Glutamatergic neuron (in vitro differentiated cells): ENCODE measurements at regions not wholly inside any gene's neighbourhood (a gene's known extent, or its start where the extent isn't known, plus 50 kb on each side); places are given as distances from the start of the nearest gene placed in this dataset.

ENCODE experiments used
- DNase-seq: peaks from one replicate; pipeline ENCODE4 v3.0.0; 2022
- H3K27ac Mint-ChIP-seq: one replicate; pipeline ENCODE4 v1.8.0; 2020; ENCODE audit warnings: mild to moderate bottlenecking, mixed read lengths, inconsistent platforms; ENCODE audit not compliant: unreplicated experiment
- H3K27me3 Mint-ChIP-seq: one replicate; pipeline ENCODE4 v1.8.0; 2020; ENCODE audit warnings: mild to moderate bottlenecking, moderate library complexity, mixed read lengths, inconsistent platforms; ENCODE audit not compliant: unreplicated experiment
- H3K36me3 Mint-ChIP-seq: one replicate; pipeline ENCODE4 v1.8.0; 2020; ENCODE audit warnings: mild to moderate bottlenecking, mixed read lengths, inconsistent platforms; ENCODE audit not compliant: unreplicated experiment
- H3K4me1 Mint-ChIP-seq: one replicate; pipeline ENCODE4 v1.8.0; 2020; ENCODE audit warnings: mild to moderate bottlenecking, low read depth, mixed read lengths, inconsistent platforms; ENCODE audit not compliant: unreplicated experiment
- H3K4me3 Mint-ChIP-seq: one replicate; pipeline ENCODE4 v1.8.0; 2020; ENCODE audit warnings: mild to moderate bottlenecking, mixed read lengths, inconsistent platforms; ENCODE audit not compliant: unreplicated experiment
- H3K9me3 Mint-ChIP-seq: one replicate; pipeline ENCODE4 v1.8.0; 2020; ENCODE audit warnings: mild to moderate bottlenecking, moderate library complexity, mixed read lengths, inconsistent platforms; ENCODE audit not compliant: unreplicated experiment
- TF ChIP-seq, protein P1 (sequence below): fragments of 200-600 bp; sonication (generic); IDR thresholded peaks from one replicate; pipeline ENCODE4 v1.5.0; 2021; ENCODE audit not compliant: partially characterized antibody, unreplicated experiment

DNA sequence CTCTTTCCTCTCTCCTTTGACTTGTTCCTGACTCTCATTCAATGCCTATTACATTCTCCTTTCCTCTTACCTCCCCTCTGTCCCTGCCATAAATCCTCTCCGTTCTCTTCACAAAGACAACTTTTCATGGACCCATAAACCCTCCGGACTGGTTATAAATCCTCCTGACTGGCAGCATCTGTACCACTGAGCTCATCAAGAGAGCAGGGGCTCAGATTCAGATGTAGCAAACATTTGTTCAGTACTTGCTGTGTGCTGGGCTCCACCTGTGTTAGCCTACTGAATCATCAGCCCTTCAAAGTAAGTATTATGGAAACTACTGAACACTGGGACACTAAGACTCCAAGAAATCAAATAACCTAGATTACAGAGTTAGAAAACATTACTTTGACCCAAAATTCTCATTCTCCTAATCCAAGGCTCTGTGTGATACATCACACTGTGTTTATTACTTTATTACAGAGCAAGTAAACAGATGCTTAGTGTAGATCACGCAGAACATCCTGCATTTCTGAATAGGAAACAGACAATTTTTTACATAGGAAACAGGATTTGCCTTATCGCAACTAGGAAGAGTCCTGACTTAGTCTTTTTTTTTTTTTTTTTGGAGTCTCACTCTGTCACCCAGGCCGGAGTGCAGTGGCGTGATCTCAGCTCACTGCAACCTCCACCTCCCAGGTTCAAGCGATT is 108.6 kb upstream of the PDE1C start:
- peaks cover 15% of the 10 kb centered on the region for H3K4me1 Mint-ChIP-seq
- H3K4me3 Mint-ChIP-seq: no peak overlapping the region
- no peaks in the 10 kb centered on the region for H3K9me3 Mint-ChIP-seq
- no peak for DNase-seq
- no peaks in the 10 kb centered on the region for H3K36me3 Mint-ChIP-seq
- no peaks in the 10 kb centered on the region for H3K27me3 Mint-ChIP-seq
- H3K27ac Mint-ChIP-seq: no peak overlapping the region
- TF ChIP-seq, protein P1, sequence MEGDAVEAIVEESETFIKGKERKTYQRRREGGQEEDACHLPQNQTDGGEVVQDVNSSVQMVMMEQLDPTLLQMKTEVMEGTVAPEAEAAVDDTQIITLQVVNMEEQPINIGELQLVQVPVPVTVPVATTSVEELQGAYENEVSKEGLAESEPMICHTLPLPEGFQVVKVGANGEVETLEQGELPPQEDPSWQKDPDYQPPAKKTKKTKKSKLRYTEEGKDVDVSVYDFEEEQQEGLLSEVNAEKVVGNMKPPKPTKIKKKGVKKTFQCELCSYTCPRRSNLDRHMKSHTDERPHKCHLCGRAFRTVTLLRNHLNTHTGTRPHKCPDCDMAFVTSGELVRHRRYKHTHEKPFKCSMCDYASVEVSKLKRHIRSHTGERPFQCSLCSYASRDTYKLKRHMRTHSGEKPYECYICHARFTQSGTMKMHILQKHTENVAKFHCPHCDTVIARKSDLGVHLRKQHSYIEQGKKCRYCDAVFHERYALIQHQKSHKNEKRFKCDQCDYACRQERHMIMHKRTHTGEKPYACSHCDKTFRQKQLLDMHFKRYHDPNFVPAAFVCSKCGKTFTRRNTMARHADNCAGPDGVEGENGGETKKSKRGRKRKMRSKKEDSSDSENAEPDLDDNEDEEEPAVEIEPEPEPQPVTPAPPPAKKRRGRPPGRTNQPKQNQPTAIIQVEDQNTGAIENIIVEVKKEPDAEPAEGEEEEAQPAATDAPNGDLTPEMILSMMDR: no peak

DNA sequence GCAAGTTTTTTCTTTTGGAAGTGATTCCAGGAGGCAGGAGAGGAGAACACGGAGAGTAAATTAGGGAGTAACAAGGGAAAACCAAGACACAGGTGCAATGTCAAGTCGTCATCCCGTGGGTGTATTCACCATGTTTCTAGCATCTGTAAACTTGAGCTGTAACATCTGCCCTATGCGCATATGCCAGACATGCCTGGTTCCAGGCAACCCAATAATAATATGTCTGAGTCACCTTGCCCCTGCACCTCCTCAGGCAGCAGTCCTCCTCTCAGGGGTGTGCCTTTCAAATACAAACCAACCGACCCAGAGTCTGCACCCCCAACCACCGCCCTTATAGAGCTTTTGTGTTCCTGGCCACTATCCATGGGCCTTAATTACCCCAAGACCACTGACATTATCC is 107.0 kb upstream of the PDE1C start:
- Mint-ChIP-seq H3K4me1 (peaks cover 15% of the 10 kb centered on the region), H3K4me3 (no peak overlapping the region), H3K27me3 (no peaks in the 10 kb centered on the region), H3K36me3 (no peaks in the 10 kb centered on the region), H3K27ac (no peak overlapping the region), H3K9me3 (no peaks in the 10 kb centered on the region)
- DNase-seq: no peak
- TF ChIP-seq, protein P1: no peak

GRCh38 chr7:32175099-32175498 is 104.9 kb upstream of the PDE1C start:
- Mint-ChIP-seq H3K9me3 (no peaks in the 10 kb centered on the region), H3K27ac (no peak overlapping the region), H3K36me3 (no peaks in the 10 kb centered on the region), H3K4me3 (no peak overlapping the region), H3K4me1 (peaks cover 15% of the 10 kb centered on the region), H3K27me3 (peaks cover 2% of the 10 kb centered on the region)
- DNase-seq: no peak
- TF ChIP-seq, protein P1: no peak

GRCh38 chr7:32171248-32171647 is 101.0 kb upstream of the PDE1C start:
- Mint-ChIP-seq H3K9me3 (no peaks in the 10 kb centered on the region), H3K36me3 (no peaks in the 10 kb centered on the region), H3K4me1 (peaks cover 12% of the 10 kb centered on the region), H3K27me3 (peaks cover 2% of the 10 kb centered on the region), H3K4me3 (no peak overlapping the region), H3K27ac (no peak overlapping the region)
- TF ChIP-seq, protein P1: no peak
- no peak for DNase-seq

DNA sequence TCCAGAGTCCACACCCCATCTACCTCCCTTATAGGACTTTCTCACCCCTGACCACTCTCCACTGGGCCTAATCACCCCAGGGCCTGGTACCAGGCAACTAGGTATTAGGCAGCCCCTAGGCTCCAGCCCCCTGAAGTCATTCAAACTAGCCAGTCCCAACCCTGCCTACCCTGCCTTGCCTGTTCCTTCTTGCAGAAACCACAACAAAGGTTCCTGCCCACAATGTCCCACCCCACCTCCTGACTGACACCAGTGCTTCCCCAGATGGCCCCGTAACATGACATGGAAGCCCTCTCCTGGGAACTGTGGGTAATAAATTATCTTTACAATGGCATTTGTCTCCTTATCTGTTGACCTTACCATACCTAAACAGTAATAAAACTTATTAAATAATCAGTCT is 100.6 kb upstream of the PDE1C start:
- Mint-ChIP-seq H3K4me3 (no peak overlapping the region), H3K27ac (no peak overlapping the region), H3K36me3 (no peaks in the 10 kb centered on the region), H3K27me3 (peaks cover 2% of the 10 kb centered on the region), H3K4me1 (peaks cover 12% of the 10 kb centered on the region), H3K9me3 (no peaks in the 10 kb centered on the region)
- DNase-seq: no peak
- TF ChIP-seq, protein P1: no peak
